AG09319 (cell line): ENCODE measurements at regions not wholly inside any gene's neighbourhood (a gene's known extent, or its start where the extent isn't known, plus 50 kb on each side); places are given as distances from the start of the nearest gene placed in this dataset.

ENCODE experiments used
- DNase-seq: peaks from one replicate; pipeline ENCODE4 v3.0.0-alpha.2; 2010; ENCODE audit warnings: low read depth; ENCODE audit errors: extremely low read depth
- TF ChIP-seq, protein P1 (sequence below): IDR thresholded peaks from 2 replicates; pipeline ENCODE4 v1.5.1; 2011; ENCODE audit warnings: low read depth, mild to moderate bottlenecking, inconsistent platforms, low read length, moderate library complexity

DNA sequence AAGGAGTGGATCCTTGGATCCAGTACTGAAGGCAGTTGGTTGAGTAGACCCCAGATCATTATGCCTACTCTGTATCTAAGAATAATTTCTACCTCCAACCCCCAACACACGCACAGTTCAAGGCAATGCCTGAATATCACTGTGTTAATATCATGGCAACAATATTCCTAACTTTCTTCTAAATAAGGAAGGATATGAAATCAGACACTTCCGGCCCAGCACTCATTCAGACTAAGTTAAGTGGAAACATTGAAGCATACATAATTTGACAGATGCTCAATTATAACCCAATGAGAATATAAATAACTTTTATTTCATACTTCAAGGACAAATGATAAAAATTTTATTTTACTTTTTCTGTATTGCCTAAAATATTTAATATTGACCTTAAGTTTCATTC is 153.6 kb upstream of the COL3A1 start:
- TF ChIP-seq, protein P1, sequence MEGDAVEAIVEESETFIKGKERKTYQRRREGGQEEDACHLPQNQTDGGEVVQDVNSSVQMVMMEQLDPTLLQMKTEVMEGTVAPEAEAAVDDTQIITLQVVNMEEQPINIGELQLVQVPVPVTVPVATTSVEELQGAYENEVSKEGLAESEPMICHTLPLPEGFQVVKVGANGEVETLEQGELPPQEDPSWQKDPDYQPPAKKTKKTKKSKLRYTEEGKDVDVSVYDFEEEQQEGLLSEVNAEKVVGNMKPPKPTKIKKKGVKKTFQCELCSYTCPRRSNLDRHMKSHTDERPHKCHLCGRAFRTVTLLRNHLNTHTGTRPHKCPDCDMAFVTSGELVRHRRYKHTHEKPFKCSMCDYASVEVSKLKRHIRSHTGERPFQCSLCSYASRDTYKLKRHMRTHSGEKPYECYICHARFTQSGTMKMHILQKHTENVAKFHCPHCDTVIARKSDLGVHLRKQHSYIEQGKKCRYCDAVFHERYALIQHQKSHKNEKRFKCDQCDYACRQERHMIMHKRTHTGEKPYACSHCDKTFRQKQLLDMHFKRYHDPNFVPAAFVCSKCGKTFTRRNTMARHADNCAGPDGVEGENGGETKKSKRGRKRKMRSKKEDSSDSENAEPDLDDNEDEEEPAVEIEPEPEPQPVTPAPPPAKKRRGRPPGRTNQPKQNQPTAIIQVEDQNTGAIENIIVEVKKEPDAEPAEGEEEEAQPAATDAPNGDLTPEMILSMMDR = no peak
- DNase-seq = no peak

DNA sequence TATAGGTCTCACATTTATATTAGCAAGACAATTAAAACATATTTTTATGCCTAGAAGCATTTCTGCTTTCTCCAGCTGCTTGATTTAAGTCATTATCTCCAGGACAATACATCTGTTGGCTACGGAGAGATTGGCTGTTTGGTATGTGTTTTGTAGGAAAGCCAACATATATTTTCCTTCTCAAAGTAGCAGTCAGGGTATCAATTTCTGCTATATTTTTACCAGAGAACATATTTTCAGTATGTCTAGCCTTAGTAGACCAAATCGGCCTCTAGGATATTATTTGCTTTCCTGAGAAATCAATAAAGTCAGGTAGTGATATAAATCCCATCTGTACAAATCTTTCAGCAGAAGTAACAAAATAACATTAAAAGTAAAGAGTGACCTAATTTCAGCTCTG is 150.0 kb upstream of the COL3A1 start:
- TF ChIP-seq, protein P1 = no peak
- DNase-seq = no peak

DNA sequence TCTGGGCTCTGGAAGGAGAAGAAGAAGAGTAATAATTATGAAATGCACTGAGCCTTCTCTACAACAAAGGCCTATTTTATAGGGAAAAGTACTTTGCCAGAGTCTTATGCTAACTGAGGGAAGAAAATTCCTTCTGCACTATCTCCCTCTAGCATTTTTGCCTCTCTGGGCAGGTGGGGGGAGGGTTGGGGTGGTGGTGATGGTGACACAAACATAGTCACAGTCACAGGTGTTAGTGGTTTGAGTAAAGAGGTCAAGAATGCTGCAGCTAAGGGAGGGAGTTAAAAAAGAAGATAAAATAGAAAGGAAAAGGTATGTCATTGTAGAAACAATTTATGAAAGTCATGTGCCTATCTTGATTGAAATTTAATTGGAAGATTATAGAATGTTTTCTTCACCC is 140.8 kb upstream of the COL3A1 start:
- DNase-seq = no peak
- TF ChIP-seq, protein P1 = no peak

DNA sequence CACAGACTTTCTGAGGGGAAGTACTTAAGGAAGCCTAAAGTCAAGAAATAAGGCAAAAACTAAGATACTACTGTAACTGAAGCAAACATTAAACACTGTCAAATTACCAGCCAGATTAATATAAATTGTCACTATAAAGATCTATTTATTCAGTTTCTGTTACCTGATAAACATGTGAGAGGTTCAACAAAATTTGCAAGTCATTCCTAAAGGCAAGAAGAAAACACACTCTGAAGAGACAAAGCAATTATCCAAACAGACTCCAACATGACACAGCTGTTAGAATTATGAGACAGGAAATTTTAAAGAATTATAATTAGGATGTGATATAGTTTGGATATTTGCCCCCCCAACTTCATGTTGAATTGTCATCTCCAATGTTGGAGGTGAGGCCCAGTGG is 140.4 kb upstream of the COL3A1 start:
- DNase-seq = no peak
- TF ChIP-seq, protein P1 = no peak

DNA sequence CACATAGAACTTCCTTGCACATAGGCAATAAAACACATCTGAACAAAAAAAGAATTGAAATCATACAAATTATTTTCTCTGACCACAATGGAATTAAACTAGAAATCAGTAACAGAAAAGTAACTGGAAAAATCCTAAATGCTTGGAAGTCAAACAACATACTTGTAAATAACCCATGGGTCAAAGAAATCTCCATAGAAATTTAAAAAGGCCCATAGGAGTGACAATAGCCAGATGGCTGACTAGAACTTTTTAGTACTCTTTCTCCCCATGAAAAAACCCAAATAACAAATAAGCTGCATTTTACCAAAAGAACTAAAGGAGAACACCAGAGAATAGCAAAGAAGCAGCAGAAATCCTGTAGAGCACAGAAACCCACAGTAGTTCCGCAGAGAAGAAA is 139.2 kb upstream of the COL3A1 start:
- DNase-seq = no peak
- TF ChIP-seq, protein P1 = no peak

DNA sequence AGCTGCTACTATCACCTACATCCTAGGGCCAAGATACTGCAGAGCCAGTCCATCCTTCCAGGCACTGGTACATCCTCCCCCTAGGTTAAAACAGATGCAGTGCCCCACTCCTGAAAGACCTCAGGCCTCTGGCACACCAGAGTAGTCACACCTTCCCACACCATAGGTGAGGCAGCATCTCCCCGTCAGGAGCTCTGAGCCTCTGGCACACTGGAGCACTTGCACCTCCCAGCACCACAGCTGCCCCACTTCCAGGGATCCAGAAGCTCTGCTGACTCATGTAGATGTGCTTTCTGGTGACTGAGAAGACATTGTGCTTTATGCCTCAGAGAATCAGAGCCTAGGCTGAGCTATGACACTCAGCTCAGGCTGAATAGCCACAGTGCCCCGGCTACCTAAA is 138.4 kb upstream of the COL3A1 start:
- DNase-seq = no peak
- TF ChIP-seq, protein P1 = no peak

DNA sequence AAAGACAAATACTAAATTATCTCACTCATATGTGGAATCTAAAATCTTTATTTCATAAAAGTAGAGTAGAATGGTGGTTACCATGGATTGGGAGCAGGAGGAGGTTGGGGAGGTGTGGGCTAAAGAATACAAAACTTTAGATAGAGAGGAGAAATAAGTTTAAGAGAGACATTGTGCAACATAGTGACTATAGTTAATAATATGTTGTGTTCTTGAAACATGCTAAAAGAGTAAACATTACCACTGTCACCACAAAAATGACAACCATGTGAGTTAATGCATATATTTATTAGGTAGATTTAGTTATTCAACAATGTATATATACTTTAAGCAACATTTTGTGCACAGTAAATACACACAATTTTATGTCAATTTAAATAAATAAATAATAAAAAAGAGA is 128.5 kb upstream of the COL3A1 start:
- TF ChIP-seq, protein P1 = no peak
- no peak for DNase-seq
